AG09319 (cell line): ENCODE measurements at regions not wholly inside any gene's neighbourhood (a gene's known extent, or its start where the extent isn't known, plus 50 kb on each side); places are given as distances from the start of the nearest gene placed in this dataset.

Source experiments
- DNase-seq: peaks from one replicate; pipeline ENCODE4 v3.0.0-alpha.2; 2010; ENCODE audit warnings: low read depth; ENCODE audit errors: extremely low read depth
- TF ChIP-seq, protein P1 (sequence below): IDR thresholded peaks from 2 replicates; pipeline ENCODE4 v1.5.1; 2011; ENCODE audit warnings: low read depth, mild to moderate bottlenecking, inconsistent platforms, low read length, moderate library complexity

DNA sequence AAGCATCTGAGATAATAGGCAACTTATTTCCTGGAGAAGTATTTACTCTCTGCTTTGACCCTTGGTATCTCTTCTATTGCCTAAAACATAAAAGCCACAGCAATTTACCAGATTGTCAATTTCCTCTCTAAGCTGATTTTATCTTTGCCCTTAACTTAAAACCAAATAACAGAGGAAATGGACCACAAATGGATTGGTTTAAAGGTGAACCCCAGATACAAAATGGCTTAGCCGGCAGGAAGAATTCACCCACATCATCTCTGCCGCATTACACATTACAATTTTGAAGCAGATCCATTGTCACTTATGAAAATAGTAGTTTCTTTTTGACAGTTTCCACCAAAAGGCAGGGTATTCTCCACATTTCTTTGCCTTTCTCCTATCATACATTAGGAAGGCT lies 585.8 kb upstream of the CHAC2 start:
- TF ChIP-seq, protein P1, sequence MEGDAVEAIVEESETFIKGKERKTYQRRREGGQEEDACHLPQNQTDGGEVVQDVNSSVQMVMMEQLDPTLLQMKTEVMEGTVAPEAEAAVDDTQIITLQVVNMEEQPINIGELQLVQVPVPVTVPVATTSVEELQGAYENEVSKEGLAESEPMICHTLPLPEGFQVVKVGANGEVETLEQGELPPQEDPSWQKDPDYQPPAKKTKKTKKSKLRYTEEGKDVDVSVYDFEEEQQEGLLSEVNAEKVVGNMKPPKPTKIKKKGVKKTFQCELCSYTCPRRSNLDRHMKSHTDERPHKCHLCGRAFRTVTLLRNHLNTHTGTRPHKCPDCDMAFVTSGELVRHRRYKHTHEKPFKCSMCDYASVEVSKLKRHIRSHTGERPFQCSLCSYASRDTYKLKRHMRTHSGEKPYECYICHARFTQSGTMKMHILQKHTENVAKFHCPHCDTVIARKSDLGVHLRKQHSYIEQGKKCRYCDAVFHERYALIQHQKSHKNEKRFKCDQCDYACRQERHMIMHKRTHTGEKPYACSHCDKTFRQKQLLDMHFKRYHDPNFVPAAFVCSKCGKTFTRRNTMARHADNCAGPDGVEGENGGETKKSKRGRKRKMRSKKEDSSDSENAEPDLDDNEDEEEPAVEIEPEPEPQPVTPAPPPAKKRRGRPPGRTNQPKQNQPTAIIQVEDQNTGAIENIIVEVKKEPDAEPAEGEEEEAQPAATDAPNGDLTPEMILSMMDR = no peak
- no peak for DNase-seq

DNA sequence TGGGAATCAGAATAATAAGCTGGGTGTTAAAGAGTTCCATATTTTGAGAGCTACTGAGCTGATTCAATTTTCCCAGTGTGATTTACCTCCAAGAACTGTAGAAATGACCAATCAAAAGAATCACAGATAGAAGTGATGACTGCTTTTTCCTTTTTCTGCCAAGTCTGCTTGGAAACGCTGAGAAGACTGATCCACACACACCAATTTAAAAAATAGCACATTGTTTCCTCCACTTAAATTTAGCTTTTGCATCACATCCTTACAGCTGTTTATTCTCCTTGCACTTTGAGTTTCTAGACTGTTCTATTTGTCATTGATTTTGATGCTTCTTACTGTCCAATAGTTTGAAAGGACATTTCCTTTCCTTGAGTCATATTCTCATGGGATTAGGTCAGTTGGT lies 590.3 kb upstream of the CHAC2 start:
- DNase-seq = no peak
- TF ChIP-seq, protein P1 = no peak

DNA sequence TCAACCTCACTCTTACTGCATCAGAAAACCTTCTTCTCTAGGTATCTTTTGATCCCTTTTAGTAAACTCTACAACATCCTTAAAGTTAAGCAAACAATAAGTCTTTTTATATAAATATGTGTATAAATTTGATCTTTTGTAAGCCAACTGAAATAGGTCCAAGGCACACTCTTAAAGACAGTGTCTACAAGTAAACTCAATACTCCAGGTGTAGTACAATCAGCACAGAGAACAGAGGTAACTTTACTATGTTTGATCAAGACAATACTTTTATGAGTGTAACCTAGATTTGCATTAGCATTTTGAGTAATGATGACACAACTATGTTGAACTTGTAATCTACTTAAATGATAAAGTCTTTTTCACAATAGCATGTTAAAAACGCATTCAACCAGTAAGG lies 593.1 kb upstream of the CHAC2 start:
- no peak for DNase-seq
- TF ChIP-seq, protein P1 = no peak

DNA sequence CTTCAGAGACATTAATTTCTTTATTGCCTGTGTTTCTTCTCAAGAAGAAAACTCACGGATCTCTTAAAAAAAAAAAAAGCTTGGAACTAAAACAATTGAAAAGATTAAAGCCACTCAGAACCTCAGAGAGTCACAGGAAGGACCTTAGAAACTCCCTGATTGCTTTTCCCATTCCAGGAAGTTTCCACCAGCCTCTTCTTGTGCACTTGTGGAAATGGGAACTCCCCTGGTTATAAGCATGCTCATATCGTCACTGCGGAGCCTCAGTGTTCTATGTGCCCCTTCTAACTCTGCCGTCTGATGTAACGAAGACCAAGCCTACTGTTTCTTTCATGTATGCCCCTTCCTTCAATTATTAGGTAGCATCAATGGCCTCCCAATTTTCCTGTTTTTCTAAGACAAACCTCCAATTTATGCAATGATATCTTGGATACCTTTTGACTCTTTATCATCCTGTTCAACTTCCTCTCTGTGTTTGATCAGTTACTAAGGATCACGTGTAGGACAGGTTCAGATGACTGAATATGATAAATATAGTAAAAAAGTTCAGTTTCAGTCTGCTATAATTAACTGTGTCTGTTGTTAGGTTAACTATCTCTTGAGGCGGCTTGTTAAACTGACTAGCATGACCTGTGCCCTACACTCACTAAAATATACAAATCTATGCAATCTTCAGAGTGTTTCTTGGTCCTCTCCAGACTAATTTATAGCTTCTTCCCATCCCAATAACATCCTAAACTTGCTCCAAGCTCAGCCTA lies 593.7 kb upstream of the CHAC2 start:
- no peak for DNase-seq
- TF ChIP-seq, protein P1 = no peak

DNA sequence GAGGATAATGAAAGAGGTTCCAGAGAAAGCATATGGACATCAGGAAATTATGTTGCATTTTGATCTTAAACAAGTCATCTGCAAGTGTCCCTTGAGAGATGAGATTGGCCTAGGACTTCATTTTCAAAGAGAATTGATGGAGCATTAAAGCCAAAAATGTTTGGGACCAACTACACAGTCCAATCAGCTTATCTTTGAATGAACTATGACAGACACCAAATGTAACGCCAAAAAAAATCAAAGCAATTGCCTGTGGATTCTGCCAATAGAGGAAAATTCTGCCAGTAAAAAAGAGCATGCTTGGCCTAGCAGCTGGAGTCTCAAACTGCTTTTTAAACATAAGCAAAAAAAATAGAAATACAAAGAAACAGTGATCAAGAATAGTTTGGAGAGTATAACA lies 594.5 kb upstream of the CHAC2 start:
- TF ChIP-seq, protein P1 = no peak
- no peak for DNase-seq

DNA sequence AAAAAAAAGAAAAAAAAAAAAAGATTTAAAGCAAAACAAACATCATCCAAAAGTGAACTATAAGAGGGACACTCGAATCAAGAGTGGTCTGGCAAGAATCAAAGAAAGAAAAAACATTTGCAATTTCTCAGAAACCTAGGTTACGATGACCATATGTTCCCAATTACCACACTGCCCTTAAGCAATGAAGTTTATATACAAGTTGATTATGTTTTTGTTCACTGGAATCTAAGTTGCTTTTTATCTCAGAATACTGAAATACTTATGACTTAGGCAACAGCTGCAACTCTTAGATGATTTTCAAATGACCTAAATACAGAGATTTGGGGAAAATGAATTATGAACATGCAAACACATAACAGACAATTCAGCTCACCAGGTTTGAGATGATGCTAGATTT lies 597.1 kb upstream of the CHAC2 start:
- TF ChIP-seq, protein P1 = no peak
- peak; percentile 69 for DNase-seq

DNA sequence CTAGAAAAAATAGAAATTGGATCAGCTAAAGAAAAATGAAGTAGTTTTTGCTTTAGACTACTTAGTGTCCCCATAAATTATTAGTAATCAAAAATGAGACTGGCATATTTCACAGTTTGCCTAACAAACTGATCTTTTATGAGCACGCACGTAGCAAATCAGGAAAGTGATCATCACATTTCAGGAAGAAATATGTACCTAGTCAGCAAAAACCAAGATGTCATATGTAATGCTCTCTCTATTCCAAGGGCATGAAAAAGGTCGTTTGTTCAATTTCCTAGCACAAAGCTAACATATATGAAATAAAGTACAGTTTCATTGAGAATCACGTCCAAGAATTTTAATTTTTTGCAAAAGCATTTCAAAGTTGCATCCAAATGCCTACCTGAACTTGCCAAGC lies 600.4 kb upstream of the CHAC2 start:
- TF ChIP-seq, protein P1 = no peak
- no peak for DNase-seq
